Body of pancreas (tissue), 4 donors: ENCODE measurements at regions not wholly inside any gene's neighbourhood (a gene's known extent, or its start where the extent isn't known, plus 50 kb on each side); places are given as distances from the start of the nearest gene placed in this dataset.

Experiments
- CTCF ChIP-seq, 7 experiments: fragments of 450-650 bp in 4 of 7; fragments of 200-600 bp in 3 of 7; sonication (generic) in 3 of 7; IDR thresholded peaks; one replicate each; pipeline ENCODE4 v1.5.1; 2016 to 2019; ENCODE audit warnings: antibody characterized with exemption in 7 of 7
- POLR2A ChIP-seq, 3 donors: fragments of 450-650 bp; IDR thresholded peaks; one replicate each; pipeline ENCODE4 v1.6.1; 2016; ENCODE audit warnings: antibody characterized with exemption in 3 of 3, mild to moderate bottlenecking in 2 of 3

DNA sequence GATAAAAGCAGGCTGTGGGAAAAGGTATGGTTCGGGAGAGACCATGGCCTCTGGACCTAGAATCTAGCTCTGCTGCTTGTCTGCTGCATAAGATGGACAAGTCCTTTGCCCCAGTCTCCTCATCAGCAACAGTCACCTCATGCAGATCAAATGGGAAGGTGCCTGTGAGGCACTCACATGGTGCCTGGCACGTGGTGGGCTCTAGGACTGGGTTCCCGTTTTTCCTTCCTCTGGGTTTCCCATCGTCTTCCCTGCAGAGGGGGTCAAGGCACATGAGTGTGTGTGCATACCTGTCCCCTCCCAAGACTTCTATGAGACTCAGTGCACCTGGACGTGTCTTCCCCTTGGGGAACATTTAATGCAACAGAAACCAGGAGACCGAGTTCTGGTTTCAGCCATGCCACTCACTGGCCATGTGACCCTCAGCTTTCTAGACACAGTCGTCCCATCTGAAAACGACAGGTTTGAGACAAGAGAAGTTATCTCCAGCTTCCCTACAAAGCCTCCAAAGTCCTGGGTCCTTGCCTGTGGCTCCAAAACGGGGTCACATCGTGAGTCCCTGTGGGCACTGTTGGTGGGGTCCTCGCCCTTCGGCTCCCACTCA lies 95.9 kb upstream of the NPTX2 start:
- TF ChIP-seq POLR2A (IDR thresholded peaks at IDR 0.05) = no peak
- TF ChIP-seq CTCF (IDR thresholded peaks at IDR 0.05) = no peak
